Right hindlimb (tissue), 1 donor: ENCODE measurements at regions not wholly inside any gene's neighbourhood (a gene's known extent, or its start where the extent isn't known, plus 50 kb on each side); places are given as distances from the start of the nearest gene placed in this dataset.

Experiments
- DNase-seq: peaks from one replicate; pipeline ENCODE4 v3.0.0-alpha.2; 2018

- no peak for DNase-seq
Measured at GRCh38 chr12:88371416-88372183, 208.7 kb downstream of the KITLG start.

- no peak for DNase-seq
Measured at GRCh38 chr12:88375306-88376305, 204.7 kb downstream of the KITLG start.

GRCh38 chr12:88377973-88378372 is 202.3 kb downstream of the KITLG start:
- no peak for DNase-seq

- DNase-seq = no peak
Measured at GRCh38 chr12:88381466-88381865, 198.8 kb downstream of the KITLG start.

- DNase-seq = no peak
Measured at GRCh38 chr12:88383405-88383804, 196.9 kb downstream of the KITLG start.

GRCh38 chr12:88388566-88389540 is 191.4 kb downstream of the KITLG start:
- no peak for DNase-seq

GRCh38 chr12:88390811-88391210 is 189.5 kb downstream of the KITLG start:
- no peak for DNase-seq

- DNase-seq = no peak
Measured at GRCh38 chr12:88391556-88391955, 188.7 kb downstream of the KITLG start.

- no peak for DNase-seq
Measured at GRCh38 chr12:88393017-88393767, 187.1 kb downstream of the KITLG start.

- DNase-seq = no peak
Measured at GRCh38 chr12:88398031-88398430, 182.2 kb downstream of the KITLG start.

- no peak for DNase-seq
Measured at GRCh38 chr12:88399811-88400210, 180.5 kb downstream of the KITLG start.

- no peak for DNase-seq
Measured at GRCh38 chr12:88400302-88400701, 180.0 kb downstream of the KITLG start.

- no peak for DNase-seq
Measured at GRCh38 chr12:88401155-88401554, 179.1 kb downstream of the KITLG start.

- no peak for DNase-seq
Measured at GRCh38 chr12:88406905-88407304, 173.4 kb downstream of the KITLG start.

GRCh38 chr12:88408823-88409222 is 171.4 kb downstream of the KITLG start:
- DNase-seq = no peak

GRCh38 chr12:88409257-88409656 is 171.0 kb downstream of the KITLG start:
- no peak for DNase-seq

- no peak for DNase-seq
Measured at GRCh38 chr12:88411689-88412088, 168.6 kb downstream of the KITLG start.

GRCh38 chr12:88413646-88414045 is 166.6 kb downstream of the KITLG start:
- DNase-seq = no peak

GRCh38 chr12:88416155-88416554 is 164.1 kb downstream of the KITLG start:
- no peak for DNase-seq

- DNase-seq = no peak
Measured at GRCh38 chr12:88416786-88417185, 163.5 kb downstream of the KITLG start.

GRCh38 chr12:88417531-88417930 is 162.7 kb downstream of the KITLG start:
- DNase-seq = no peak
